GM19468 (cell line): ENCODE measurements at regions not wholly inside any gene's neighbourhood (a gene's known extent, or its start where the extent isn't known, plus 50 kb on each side); places are given as distances from the start of the nearest gene placed in this dataset.
"Not testable (repeated sequence)": the region's sequence is repeated elsewhere in the genome, so short reads cannot be mapped to it uniquely, and the experiment has no call there.

Source experiments
- ATAC-seq: cut with Tn5 transposase; IDR thresholded peaks from one replicate; pipeline ENCODE4 v1.9.1; 2021; ENCODE audit warnings: mild to moderate bottlenecking, moderate library complexity, moderate number of reproducible peaks; ENCODE audit not compliant: unreplicated experiment; ENCODE audit errors: extremely low read depth

- ATAC-seq, result no peak
Measured at GRCh38 chr2:176969642-176970359, 242.8 kb upstream of the HNRNPA3 start.

DNA sequence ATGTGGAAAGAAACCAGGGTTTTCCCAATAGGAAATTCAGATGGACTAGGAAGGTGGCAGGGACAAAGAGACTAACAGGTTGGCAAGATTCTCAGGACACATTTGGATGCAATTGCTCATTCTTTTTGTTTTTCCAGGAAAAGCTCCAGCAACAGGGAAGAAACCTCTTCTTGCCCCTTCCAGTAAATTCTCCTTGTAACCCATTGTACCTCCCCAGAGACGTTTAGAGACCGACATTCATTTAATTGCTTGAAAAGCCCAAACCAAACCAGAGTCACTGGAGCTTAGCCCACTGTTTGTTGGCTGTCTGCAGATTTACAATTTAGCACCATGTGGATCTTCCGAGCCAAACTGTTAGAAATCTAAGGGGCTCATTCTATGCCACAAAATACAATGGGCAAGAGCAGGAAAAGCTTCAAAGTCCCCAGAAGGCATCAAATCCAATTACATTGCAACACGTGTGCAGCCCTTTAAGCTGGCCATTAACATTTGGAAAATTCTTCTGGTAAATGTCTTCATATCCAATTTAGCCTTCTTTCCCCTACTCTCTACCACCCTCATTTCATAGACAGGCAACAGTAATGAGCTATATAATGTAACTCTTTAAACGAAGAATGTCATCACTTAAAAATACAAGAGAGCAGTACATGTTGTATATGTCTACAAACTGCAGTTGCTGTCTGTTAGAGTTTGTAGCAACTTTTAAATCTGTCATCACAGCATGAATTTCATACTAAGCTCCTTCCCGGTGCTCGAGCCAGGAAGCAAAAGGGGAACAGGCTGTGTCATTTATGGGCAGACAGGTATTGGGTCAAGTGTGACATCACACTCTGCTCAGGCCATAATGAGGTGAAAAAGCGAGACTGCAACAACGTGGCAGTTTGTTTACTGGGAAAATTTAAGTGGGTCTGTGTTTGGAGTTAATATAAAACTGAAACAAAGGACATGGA, 235.6 kb upstream of the HNRNPA3 start:
- no peak for ATAC-seq

GRCh38 chr2:176978921-176979320, 233.7 kb upstream of the HNRNPA3 start:
- ATAC-seq, result no peak

DNA sequence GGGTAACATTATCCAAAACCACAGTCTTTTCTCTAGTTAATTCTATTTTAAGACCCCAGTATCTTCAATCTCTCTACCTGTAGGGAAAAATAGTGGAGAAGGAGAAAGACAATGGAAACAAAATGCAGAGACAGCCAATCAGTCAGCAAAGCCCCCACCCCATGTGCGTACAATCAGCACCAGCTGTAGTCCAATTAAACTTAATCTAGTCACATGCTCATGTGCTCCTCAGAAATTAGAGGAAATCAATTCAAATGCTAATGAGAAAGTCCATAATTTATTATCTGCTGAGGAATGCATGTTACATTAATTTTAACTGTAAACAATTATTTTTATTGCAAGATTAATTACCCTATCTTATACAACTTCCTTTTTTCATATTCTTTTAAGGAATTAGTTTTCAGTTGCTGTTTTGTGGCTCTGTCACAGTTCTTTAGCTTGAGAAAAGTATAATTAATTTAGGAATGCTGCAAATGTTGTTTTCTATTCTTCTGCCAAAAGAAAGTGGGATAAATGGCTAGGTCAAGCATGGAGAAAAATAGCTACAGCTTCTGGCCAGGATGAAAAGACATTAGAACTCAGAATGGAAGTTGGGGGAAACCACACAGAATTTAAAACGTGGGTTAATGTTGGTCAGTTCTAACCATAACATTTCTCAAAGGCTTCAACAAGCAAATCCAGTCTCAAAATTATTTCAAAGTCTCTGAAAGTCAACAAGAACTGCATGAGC, 232.4 kb upstream of the HNRNPA3 start:
- ATAC-seq, result no peak

DNA sequence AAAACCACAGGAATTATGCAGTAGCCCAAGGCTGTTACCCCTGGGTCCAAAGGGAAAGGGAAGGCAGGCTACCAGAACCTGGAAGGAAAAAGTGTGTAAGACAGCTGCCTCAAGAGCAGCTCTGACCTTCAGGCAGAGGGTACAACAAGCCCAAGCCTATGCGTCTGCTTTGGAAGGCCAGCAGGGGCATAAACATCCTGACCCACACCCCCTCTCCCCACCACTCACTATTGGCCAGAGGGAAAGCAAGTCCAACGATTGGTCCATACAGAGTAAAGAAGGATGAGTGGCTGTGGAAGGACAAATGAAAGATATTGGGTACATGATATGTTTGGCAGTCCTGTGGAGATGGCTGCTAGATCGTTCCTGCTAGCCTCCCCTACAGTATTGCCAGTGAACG, 227.6 kb upstream of the HNRNPA3 start:
- no peak for ATAC-seq

DNA sequence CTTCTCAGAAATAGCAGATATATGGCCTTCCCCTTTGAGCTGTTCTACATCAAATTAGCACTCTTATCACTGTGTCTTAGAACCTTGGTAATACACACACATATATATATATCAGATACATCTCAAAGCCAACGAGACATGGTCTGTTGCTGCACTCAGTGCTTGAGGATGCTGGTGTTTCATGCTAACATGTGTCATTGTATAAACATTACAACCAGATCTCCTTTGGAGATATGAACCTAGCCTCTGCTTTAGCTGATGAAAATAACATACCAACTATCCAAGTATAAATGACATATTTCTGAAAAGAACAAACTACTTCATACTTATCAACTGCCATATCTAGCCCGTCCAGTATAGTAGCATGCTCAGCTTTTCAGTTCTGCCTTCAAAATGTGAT, 226.7 kb upstream of the HNRNPA3 start:
- ATAC-seq, result no peak

- ATAC-seq, result no peak
Measured at GRCh38 chr2:176986487-176986886, 226.1 kb upstream of the HNRNPA3 start.

GRCh38 chr2:176991411-176991810, 221.2 kb upstream of the HNRNPA3 start:
- no peak for ATAC-seq

GRCh38 chr2:176997074-176997791, 215.4 kb upstream of the HNRNPA3 start:
- no peak for ATAC-seq

DNA sequence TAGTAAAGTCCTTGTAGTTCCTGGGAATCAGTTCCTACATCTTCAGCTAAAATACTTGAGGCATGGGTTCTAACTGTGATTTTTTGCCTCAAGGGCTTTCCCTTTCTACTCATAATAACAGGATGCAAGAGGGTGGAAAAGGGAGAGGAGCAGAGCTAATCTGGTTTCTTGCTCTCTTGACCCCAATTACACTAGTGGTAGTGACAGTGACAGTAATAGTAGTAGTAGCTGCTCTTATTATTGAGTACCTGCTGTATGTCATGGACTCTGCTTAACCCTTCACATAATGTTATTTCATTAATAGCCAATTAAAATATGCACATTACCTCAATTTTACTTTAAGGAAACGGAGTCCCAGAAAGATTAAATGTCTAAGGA, 214.8 kb upstream of the HNRNPA3 start:
- no peak for ATAC-seq

DNA sequence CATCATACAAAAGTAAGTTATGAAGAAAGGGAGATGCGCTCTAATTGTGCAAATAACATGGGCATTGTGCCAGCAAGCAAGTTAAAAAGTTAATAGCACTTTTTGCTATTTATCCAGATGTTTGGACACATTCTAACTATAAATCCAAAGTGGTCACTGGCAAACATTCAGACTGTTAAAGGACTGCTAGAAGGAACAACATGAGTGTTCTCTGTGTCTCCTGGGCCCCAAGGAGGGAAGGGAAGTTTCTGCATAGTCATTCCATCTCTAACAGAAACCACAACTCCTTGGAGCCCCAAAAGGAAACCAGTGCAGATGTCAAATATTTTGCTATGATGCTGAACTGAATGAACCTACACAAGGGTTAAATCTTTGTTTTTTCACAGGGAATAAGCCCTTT, 213.3 kb upstream of the HNRNPA3 start:
- no peak for ATAC-seq

DNA sequence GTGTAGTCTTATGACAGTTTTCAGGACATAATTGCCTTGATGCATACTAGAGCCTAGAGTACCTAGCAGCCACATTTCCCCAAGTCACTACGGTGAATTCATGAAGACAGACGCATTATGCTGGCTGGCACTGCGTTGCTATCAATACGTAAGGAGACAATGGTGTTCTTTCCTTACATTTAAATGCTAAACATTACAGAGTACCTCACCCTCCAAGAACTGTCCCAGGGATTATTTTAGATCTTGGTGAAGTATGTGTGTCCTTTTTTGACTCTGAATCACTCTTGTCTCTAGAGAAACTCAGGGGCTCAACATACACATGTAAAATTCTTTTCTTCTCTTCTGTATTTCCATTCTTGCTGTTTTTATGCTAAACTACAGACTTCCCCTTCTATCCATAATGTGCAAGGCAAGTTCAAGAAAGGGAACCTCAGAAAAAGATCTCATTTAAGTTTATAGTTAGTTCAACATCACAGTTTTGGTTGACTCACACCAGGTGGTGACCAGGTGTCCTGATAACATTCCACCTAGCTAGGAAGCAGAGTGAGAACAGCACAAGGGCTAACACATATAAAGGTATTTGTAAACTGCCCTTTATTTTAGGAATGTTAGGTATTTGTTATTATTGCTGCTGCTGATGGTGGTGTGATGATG, 212.4 kb upstream of the HNRNPA3 start:
- ATAC-seq, result no peak

- no peak for ATAC-seq
Measured at GRCh38 chr2:177000715-177001072, 211.9 kb upstream of the HNRNPA3 start.

DNA sequence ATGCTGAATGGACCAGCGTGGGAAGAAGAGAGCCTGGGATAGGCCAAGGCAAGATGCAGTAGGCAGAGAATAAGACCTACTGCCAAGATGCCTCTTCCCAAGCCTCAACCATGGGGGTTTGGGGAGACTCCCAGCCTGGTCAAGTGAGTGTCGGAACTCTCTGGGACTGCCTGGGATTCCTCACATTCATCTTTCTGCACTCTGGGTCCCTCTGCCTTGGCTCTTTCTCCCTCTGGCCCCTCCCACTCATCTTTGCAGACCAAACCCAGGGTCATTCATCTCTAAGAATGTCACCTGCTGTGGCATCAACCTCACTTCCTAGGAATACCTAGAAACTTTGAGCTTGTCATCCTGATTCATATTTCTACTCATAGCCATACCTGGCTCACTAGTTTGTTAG, 211.3 kb upstream of the HNRNPA3 start:
- no peak for ATAC-seq

GRCh38 chr2:177002983-177003382, 209.6 kb upstream of the HNRNPA3 start:
- no peak for ATAC-seq

- ATAC-seq, result not testable (repeated sequence)
Measured at GRCh38 chr2:177007726-177008125, 204.9 kb upstream of the HNRNPA3 start.

GRCh38 chr2:177008662-177009061, 203.9 kb upstream of the HNRNPA3 start:
- ATAC-seq, result not testable (repeated sequence)

GRCh38 chr2:177010146-177010545, 202.4 kb upstream of the HNRNPA3 start:
- ATAC-seq, result no peak

DNA sequence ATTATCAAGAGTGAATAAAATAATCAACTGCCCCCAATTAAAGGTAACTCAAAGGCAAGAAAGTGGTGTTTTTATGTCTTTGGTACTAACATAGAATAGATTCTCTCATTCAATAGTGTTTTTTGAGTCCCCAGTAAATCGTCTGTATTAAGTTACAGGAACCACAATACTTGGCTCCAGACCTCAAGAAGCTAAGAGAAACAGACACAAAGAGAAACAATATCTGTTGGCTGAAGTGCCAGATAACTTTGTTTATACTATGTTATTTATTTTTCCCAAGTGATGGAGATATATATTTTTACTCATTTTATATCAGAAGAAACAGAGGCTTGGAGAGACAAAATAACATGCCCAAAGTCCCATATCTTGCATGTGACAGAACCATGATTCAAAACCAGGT, 201.7 kb upstream of the HNRNPA3 start:
- ATAC-seq, result no peak

GRCh38 chr2:177014946-177015345, 197.6 kb upstream of the HNRNPA3 start:
- no peak for ATAC-seq
